Cardiac fibroblast (primary cell): ENCODE measurements at regions not wholly inside any gene's neighbourhood (a gene's known extent, or its start where the extent isn't known, plus 50 kb on each side); places are given as distances from the start of the nearest gene placed in this dataset.
A peak's percentile ranks its signal among the peaks of the same experiment; 100 is the strongest.

Experiments
- DNase-seq, 2 donors: peaks; one replicate each; pipeline versions ENCODE4 v3.0.0 to v3.0.0-alpha.2; 2010; ENCODE audit warnings: low read depth in 2 of 2
- H3K4me3 ChIP-seq, 2 donors: replicated peaks in 1 of 2; 1 replicate in 1 of 2; 2 replicates in 1 of 2; pipeline ENCODE4 v1.5.1; 2011; ENCODE audit warnings: low read depth in 2 of 2, low read length in 2 of 2, mild to moderate bottlenecking in 2 of 2, moderate library complexity in 1 of 2
- TF ChIP-seq, protein P1 (sequence below): IDR thresholded peaks from one replicate; pipeline ENCODE4 v1.5.1; 2011; ENCODE audit warnings: low read depth, mild to moderate bottlenecking, low read length, inconsistent platforms

DNA sequence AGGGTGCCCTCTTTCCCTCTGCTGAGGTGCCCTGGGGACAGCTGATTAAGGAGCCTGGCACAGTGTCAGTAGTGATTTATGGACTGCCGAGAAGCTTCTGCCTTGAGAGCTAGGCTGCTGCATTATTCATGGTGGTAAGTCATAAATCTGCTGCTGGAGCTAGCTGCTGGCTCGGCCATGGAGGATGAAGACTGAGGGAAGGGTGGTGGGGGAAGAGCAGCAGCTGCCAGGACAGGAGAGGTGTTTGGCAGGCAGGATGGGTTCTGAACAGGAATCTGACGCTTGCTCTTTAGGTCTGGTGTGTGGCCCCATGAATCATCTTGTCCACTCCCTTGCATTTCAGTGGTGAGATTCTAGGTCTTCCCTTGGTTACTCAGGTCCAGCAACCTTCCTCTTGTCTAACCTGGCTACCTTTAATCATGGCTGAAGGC, 296.3 kb downstream of the DYSF start:
- TF ChIP-seq, protein P1, sequence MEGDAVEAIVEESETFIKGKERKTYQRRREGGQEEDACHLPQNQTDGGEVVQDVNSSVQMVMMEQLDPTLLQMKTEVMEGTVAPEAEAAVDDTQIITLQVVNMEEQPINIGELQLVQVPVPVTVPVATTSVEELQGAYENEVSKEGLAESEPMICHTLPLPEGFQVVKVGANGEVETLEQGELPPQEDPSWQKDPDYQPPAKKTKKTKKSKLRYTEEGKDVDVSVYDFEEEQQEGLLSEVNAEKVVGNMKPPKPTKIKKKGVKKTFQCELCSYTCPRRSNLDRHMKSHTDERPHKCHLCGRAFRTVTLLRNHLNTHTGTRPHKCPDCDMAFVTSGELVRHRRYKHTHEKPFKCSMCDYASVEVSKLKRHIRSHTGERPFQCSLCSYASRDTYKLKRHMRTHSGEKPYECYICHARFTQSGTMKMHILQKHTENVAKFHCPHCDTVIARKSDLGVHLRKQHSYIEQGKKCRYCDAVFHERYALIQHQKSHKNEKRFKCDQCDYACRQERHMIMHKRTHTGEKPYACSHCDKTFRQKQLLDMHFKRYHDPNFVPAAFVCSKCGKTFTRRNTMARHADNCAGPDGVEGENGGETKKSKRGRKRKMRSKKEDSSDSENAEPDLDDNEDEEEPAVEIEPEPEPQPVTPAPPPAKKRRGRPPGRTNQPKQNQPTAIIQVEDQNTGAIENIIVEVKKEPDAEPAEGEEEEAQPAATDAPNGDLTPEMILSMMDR: no peak
- DNase-seq: peak; percentile 14 to 25
- H3K4me3 ChIP-seq: no peak overlapping the region

- no peak overlapping the region for H3K4me3 ChIP-seq
- DNase-seq: peak; percentile 36 to 69
- TF ChIP-seq, protein P1: no peak
Observed at GRCh38 chr2:71748227-71748626, 294.9 kb downstream of the DYSF start.

GRCh38 chr2:71747559-71747958, 294.2 kb downstream of the DYSF start:
- no peak overlapping the region for H3K4me3 ChIP-seq
- no peak for DNase-seq
- TF ChIP-seq, protein P1: no peak

GRCh38 chr2:71746946-71747501, 293.7 kb downstream of the DYSF start:
- peak; percentile 24 to 64 for DNase-seq
- TF ChIP-seq, protein P1: no peak
- no peak overlapping the region for H3K4me3 ChIP-seq

- DNase-seq: no peak
- TF ChIP-seq, protein P1: no peak
- H3K4me3 ChIP-seq: no peak overlapping the region
Observed at GRCh38 chr2:71744781-71745180, 291.4 kb downstream of the DYSF start.

DNA sequence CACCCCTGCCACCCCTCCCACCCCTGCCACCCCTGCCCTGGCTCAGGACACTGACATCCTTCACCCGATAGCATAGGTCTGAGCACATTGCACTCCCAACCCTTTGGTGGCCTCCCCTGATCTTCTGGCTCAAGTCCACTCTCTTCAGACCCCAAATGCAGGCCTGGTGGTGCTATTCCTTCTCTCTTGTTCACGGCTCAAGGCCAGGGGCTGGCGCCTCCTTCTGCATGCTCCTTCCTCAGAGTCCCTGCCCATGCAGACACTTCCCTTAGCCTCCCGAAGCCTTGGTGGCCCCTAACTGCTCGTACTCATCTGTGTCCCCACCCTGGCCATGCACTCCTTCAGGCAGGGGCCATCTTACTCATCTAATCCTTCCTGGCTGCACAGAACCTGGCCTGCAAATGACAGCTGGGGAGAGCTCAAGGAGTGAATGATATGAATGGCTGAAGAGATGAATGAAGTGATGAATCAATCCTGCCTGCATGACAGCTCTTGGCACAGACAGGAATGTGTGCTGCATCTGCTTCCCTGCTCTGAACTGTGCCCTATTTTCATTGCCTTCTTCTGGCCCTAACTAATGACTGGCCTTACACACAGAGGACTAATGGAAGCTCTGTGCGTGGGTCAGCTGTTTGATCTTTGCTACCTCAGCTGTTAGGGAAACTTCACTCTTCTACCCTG, 290.8 kb downstream of the DYSF start:
- TF ChIP-seq, protein P1: no peak
- no peak for DNase-seq
- no peak overlapping the region for H3K4me3 ChIP-seq
